GM21360 (cell line): ENCODE measurements at regions not wholly inside any gene's neighbourhood (a gene's known extent, or its start where the extent isn't known, plus 50 kb on each side); places are given as distances from the start of the nearest gene placed in this dataset.
"Not testable (repeated sequence)": the region's sequence is repeated elsewhere in the genome, so short reads cannot be mapped to it uniquely, and the experiment has no call there.

Experiments used
- ATAC-seq: cut with Tn5 transposase; IDR thresholded peaks from one replicate; pipeline ENCODE4 v1.9.1; 2021; ENCODE audit warnings: mild to moderate bottlenecking, moderate library complexity; ENCODE audit not compliant: unreplicated experiment

- ATAC-seq = no peak
Measured at GRCh38 chr1:87398641-87399040, 70.0 kb downstream of the LMO4 start.

- ATAC-seq = no peak
Measured at GRCh38 chr1:87399264-87399663, 70.6 kb downstream of the LMO4 start.

GRCh38 chr1:87399701-87400100 lies 71.0 kb downstream of the LMO4 start:
- no peak for ATAC-seq

- no peak for ATAC-seq
Measured at GRCh38 chr1:87400813-87401212, 72.1 kb downstream of the LMO4 start.

- no peak for ATAC-seq
Measured at GRCh38 chr1:87402241-87403002, 73.7 kb downstream of the LMO4 start.

GRCh38 chr1:87403061-87403820 lies 74.6 kb downstream of the LMO4 start:
- no peak for ATAC-seq

- ATAC-seq = no peak
Measured at GRCh38 chr1:87404296-87404695, 75.6 kb downstream of the LMO4 start.

- ATAC-seq = no peak
Measured at GRCh38 chr1:87408665-87409248, 80.1 kb downstream of the LMO4 start.

- ATAC-seq = no peak
Measured at GRCh38 chr1:87410776-87411480, 82.2 kb downstream of the LMO4 start.

- ATAC-seq = not testable (repeated sequence)
Measured at GRCh38 chr1:87413846-87414245, 85.2 kb downstream of the LMO4 start.

- no peak for ATAC-seq
Measured at GRCh38 chr1:87418048-87418447, 89.4 kb downstream of the LMO4 start.

GRCh38 chr1:87421809-87422208 lies 93.1 kb downstream of the LMO4 start:
- no peak for ATAC-seq

- no peak for ATAC-seq
Measured at GRCh38 chr1:87424541-87424940, 95.9 kb downstream of the LMO4 start.

- ATAC-seq = no peak
Measured at GRCh38 chr1:87426463-87427249, 98.0 kb downstream of the LMO4 start.

- no peak for ATAC-seq
Measured at GRCh38 chr1:87428367-87428766, 99.7 kb downstream of the LMO4 start.

GRCh38 chr1:87428883-87429282 lies 100.2 kb downstream of the LMO4 start:
- ATAC-seq = no peak

GRCh38 chr1:87432685-87433084 lies 104.0 kb downstream of the LMO4 start:
- no peak for ATAC-seq

- not testable (repeated sequence) for ATAC-seq
Measured at GRCh38 chr1:87433101-87433500, 104.4 kb downstream of the LMO4 start.

GRCh38 chr1:87435484-87435883 lies 106.8 kb downstream of the LMO4 start:
- no peak for ATAC-seq

GRCh38 chr1:87436115-87436514 lies 107.4 kb downstream of the LMO4 start:
- not testable (repeated sequence) for ATAC-seq

GRCh38 chr1:87436534-87436933 lies 107.9 kb downstream of the LMO4 start:
- ATAC-seq = no peak
